Common myeloid progenitor, CD34-positive (primary cell): ENCODE measurements at regions not wholly inside any gene's neighbourhood (a gene's known extent, or its start where the extent isn't known, plus 50 kb on each side); places are given as distances from the start of the nearest gene placed in this dataset.
"Not testable (repeated sequence)": the region's sequence is repeated elsewhere in the genome, so short reads cannot be mapped to it uniquely, and the experiment has no call there.

Experiments
- CTCF ChIA-PET: fragments of 350-600 bp; sonication (Branson Sonifier 250); formaldehyde crosslinking; loops from one replicate; lab custom pipeline; 2021; ENCODE audit warnings: antibody characterized with exemption; lab: Charles Lee
- POLR2A ChIA-PET: fragments of 350-600 bp; sonication (Branson Sonifier 250); formaldehyde crosslinking; loops from one replicate; lab custom pipeline; 2021; ENCODE audit warnings: antibody characterized with exemption; lab: Charles Lee
- DNase-seq, 3 donors: peaks; one replicate each; pipeline versions ENCODE4 v3.0.0 to v3.0.0-alpha.2; 2013
- H3K27ac ChIP-seq, 2 experiments: 1 replicate in 1 of 2; 2 replicates in 1 of 2; pipeline ENCODE4 v1.7.0; 2013; ENCODE audit warnings: inconsistent platforms in 2 of 2, low read length in 2 of 2, mild to moderate bottlenecking in 2 of 2, low read depth in 1 of 2, moderate library complexity in 1 of 2; ENCODE audit not compliant: severe bottlenecking in 2 of 2, insufficient read depth in 1 of 2, poor library complexity in 1 of 2
- H3K27me3 ChIP-seq, 5 experiments: replicated peaks in 2 of 5; 1 replicate in 3 of 5; 2 replicates in 2 of 5; pipeline versions ENCODE4 v1.6.1 to v1.7.0; 2013; ENCODE audit warnings: low read length in 4 of 5, mild to moderate bottlenecking in 2 of 5, moderate library complexity in 2 of 5, inconsistent platforms in 1 of 5; ENCODE audit not compliant: insufficient read depth in 5 of 5, control insufficient read depth in 4 of 5
- H3K36me3 ChIP-seq, 4 experiments: 1 replicate in 2 of 4; 2 replicates in 2 of 4; pipeline versions ENCODE4 v1.6.1 to v1.7.0; 2013; ENCODE audit warnings: low read length in 3 of 4, control low read depth in 1 of 4, mild to moderate bottlenecking in 1 of 4; ENCODE audit not compliant: control insufficient read depth in 4 of 4, insufficient read depth in 4 of 4
- H3K4me1 ChIP-seq, 4 experiments: 1 replicate in 3 of 4; 2 replicates in 1 of 4; pipeline versions ENCODE4 v1.6.1 to v1.7.1; 2013; ENCODE audit warnings: low read length in 3 of 4, mild to moderate bottlenecking in 3 of 4, control low read depth in 1 of 4, inconsistent platforms in 1 of 4, moderate library complexity in 1 of 4; ENCODE audit not compliant: control insufficient read depth in 4 of 4, insufficient read depth in 4 of 4; ENCODE audit errors: control extremely low read depth in 1 of 4
- H3K4me3 ChIP-seq, 7 experiments: 1 replicate in 4 of 7; 2 replicates in 3 of 7; pipeline versions ENCODE4 v1.5.1 to v1.7.0; 2013; ENCODE audit warnings: mild to moderate bottlenecking in 7 of 7, low read length in 6 of 7, moderate library complexity in 6 of 7, inconsistent platforms in 2 of 7, low read depth in 2 of 7, control low read depth in 1 of 7; ENCODE audit not compliant: insufficient read depth in 4 of 7, control insufficient read depth in 1 of 7; ENCODE audit errors: extremely low read depth in 1 of 7
- H3K9me3 ChIP-seq, 5 experiments: 1 replicate in 4 of 5; 2 replicates in 1 of 5; pipeline versions ENCODE4 v1.6.1 to v1.7.1; 2013; ENCODE audit warnings: low read length in 4 of 5, mild to moderate bottlenecking in 2 of 5, inconsistent platforms in 1 of 5, low read depth in 1 of 5, moderate library complexity in 1 of 5; ENCODE audit not compliant: control insufficient read depth in 4 of 5, insufficient read depth in 2 of 5; ENCODE audit errors: control extremely low read depth in 1 of 5
- WGBS: methylation state at CpG from one replicate; pipeline ENCODE4 v1.1.5; 2013; ENCODE audit not compliant: insufficient coverage; 5-methylcytosine and 5-hydroxymethylcytosine counted together

GRCh38 chr17:77066165-77066564 is 74.6 kb upstream of the SEC14L1 start:
- H3K27ac ChIP-seq = no peak overlapping the region
- WGBS = 100% methylated on average over 1 of the region's 2 CpGs
- ChIA-PET POLR2A (no interaction called here), CTCF (interaction anchor here (0.8 to 3.2 kb wide), 13 partner anchors 8 to 201 kb away, joined by 3 to 18 read pairs (median 5); partner anchors contain the start of gene MGAT5B)
- no peaks in the 10 kb centered on the region for H3K36me3 ChIP-seq
- no peak for DNase-seq
- peaks cover 0 to 2% (median 0%) of the 10 kb centered on the region in 4 experiments for H3K4me1 ChIP-seq
- no peak overlapping the region for H3K4me3 ChIP-seq
- peaks cover 0 to 4% (median 0%) of the 10 kb centered on the region in 5 experiments for H3K27me3 ChIP-seq
- no peaks in the 10 kb centered on the region for H3K9me3 ChIP-seq

GRCh38 chr17:77066726-77067409 is 73.9 kb upstream of the SEC14L1 start:
- H3K4me1 ChIP-seq, H3K4me3 ChIP-seq, H3K27me3 ChIP-seq, H3K27ac ChIP-seq, H3K9me3 ChIP-seq, H3K36me3 ChIP-seq, POLR2A ChIA-PET: not testable (repeated sequence)
- 39% methylated on average over 9 of the region's 10 CpGs for WGBS
- peak; percentile 67 to 80 (median 74) for DNase-seq
- CTCF ChIA-PET = interaction anchor here (0.5 to 3.2 kb wide), 17 partner anchors 8 to 201 kb away, joined by 3 to 18 read pairs (median 4); partner anchors contain the start of gene MGAT5B

- 91% methylated on average over 1 of the region's 2 CpGs for WGBS
- Histone ChIP-seq H3K27me3 (peaks cover 0 to 5% (median 0%) of the 10 kb centered on the region in 5 experiments), H3K36me3 (no peaks in the 10 kb centered on the region), H3K27ac (no peak overlapping the region), H3K4me3 (no peak overlapping the region), H3K4me1 (peaks cover 0 to 5% (median 0%) of the 10 kb centered on the region in 4 experiments), H3K9me3 (no peaks in the 10 kb centered on the region)
- no peak for DNase-seq
- ChIA-PET CTCF (interaction anchor here (2.0 to 2.4 kb wide), 3 partner anchors 12 to 46 kb away, joined by 5 to 8 read pairs (median 5); no protein-coding TSS in a partner anchor), POLR2A (interaction anchor here (0.6 kb wide), 1 partner anchor 887 kb away, joined by 3 read pairs; no protein-coding TSS in a partner anchor)
Observed at GRCh38 chr17:77068915-77069314, 71.9 kb upstream of the SEC14L1 start.

- CTCF ChIA-PET = interaction anchor here (0.6 to 2.4 kb wide), 2 partner anchors 14 to 289 kb away, joined by 3 to 8 read pairs; no protein-coding TSS in a partner anchor
Observed at GRCh38 chr17:77070888-77071279, 69.9 kb upstream of the SEC14L1 start.

GRCh38 chr17:77071925-77072490 is 68.8 kb upstream of the SEC14L1 start:
- CTCF ChIA-PET = interaction anchor here (1.1 kb wide), 1 partner anchor 16 kb away, joined by 3 read pairs; no protein-coding TSS in a partner anchor
- POLR2A ChIA-PET = no interaction called here
- no peaks in the 10 kb centered on the region for H3K9me3 ChIP-seq
- H3K36me3 ChIP-seq = no peaks in the 10 kb centered on the region
- H3K27ac ChIP-seq = no peak overlapping the region
- H3K4me3 ChIP-seq = no peak overlapping the region
- peaks cover 0 to 7% (median 0%) of the 10 kb centered on the region in 5 experiments for H3K27me3 ChIP-seq
- DNase-seq = no peak
- peaks cover 0 to 2% (median 0%) of the 10 kb centered on the region in 4 experiments for H3K4me1 ChIP-seq

More at GRCh38 chr17:77070888-77071279, 69.9 kb upstream of the SEC14L1 start:
- Histone ChIP-seq H3K4me3 (no peak overlapping the region), H3K27ac (no peak overlapping the region), H3K9me3 (no peaks in the 10 kb centered on the region), H3K4me1 (peaks cover 0 to 5% (median 0%) of the 10 kb centered on the region in 4 experiments), H3K27me3 (peaks cover 0 to 3% (median 0%) of the 10 kb centered on the region in 5 experiments), H3K36me3 (no peaks in the 10 kb centered on the region)
- POLR2A ChIA-PET = interaction anchor here (0.6 to 0.7 kb wide), 2 partner anchors 9 to 96 kb away, joined by 3 read pairs; no protein-coding TSS in a partner anchor
- peak in 1 of 3 donors; percentile 30 for DNase-seq
- WGBS = 100% methylated on average over 2 of the region's 6 CpGs

GRCh38 chr17:77072670-77073069 is 68.1 kb upstream of the SEC14L1 start:
- Histone ChIP-seq H3K4me1 (peaks cover 0 to 2% (median 0%) of the 10 kb centered on the region in 4 experiments), H3K27me3 (peaks cover 0 to 7% (median 0%) of the 10 kb centered on the region in 5 experiments), H3K4me3 (no peak overlapping the region), H3K9me3 (no peaks in the 10 kb centered on the region), H3K27ac (no peak overlapping the region), H3K36me3 (no peaks in the 10 kb centered on the region)
- ChIA-PET POLR2A (no interaction called here), CTCF (interaction anchor here (0.9 to 1.1 kb wide), 3 partner anchors 16 to 18 kb away, joined by 3 to 4 read pairs (median 3); no protein-coding TSS in a partner anchor)
- WGBS = 74% methylated on average over 4 of the region's 4 CpGs
- DNase-seq = peak in 2 of 3 donors; percentile 27 to 48
